Stimulated activated CD8-positive, alpha-beta memory T cell treated with anti-CD3 and anti-CD28 coated beads, Interleukin-4, amount 100 ng/mL, for 1 hour (primary cell): ENCODE measurements at regions not wholly inside any gene's neighbourhood (a gene's known extent, or its start where the extent isn't known, plus 50 kb on each side); places are given as distances from the start of the nearest gene placed in this dataset.
"Not testable (repeated sequence)": the region's sequence is repeated elsewhere in the genome, so short reads cannot be mapped to it uniquely, and the experiment has no call there.

Experiments used
- DNase-seq, 2 donors: peaks; one replicate each; pipeline ENCODE4 v3.0.0-alpha.2; 2020; ENCODE audit warnings: low read depth in 2 of 2, low spot score in 1 of 2

DNA sequence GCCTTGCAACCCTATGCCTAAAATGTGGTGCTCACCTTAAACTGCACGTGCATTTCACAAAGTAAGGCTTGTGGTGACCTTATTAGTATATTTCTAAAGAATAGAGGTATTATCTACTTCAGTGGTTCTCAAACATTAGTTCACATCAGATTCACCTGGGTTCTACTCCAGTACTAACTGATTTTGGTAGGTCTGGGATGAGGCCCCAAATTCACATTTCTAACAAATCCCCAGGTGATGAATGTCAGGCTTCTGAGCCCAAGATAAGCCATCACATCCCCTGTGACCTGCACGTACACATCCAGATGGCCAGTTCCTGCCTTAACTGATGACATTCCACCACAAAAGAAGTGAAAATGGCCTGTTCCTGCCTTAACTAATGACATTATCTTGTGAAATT is 329.1 kb upstream of the KCNMB2 start:
- DNase-seq: not testable (repeated sequence)

DNA sequence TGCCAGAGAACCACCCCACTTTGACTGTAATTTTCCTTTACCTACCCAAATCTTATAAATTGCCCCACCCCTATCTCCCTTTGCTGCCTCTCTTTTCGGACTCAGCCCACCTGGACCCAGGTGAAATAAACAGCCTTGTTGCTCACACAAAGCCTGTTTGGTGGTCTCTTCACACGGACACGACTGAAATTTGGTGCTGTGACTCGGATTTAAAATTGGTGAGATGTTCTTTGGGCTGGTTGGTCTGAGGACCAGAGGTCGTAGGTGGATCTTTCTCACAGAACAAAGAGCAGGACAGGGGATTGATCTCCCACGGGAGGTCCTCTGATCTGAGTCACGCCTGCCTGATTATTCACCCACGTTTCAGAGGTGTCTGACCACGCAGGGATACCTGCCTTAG is 328.6 kb upstream of the KCNMB2 start:
- not testable (repeated sequence) for DNase-seq

DNA sequence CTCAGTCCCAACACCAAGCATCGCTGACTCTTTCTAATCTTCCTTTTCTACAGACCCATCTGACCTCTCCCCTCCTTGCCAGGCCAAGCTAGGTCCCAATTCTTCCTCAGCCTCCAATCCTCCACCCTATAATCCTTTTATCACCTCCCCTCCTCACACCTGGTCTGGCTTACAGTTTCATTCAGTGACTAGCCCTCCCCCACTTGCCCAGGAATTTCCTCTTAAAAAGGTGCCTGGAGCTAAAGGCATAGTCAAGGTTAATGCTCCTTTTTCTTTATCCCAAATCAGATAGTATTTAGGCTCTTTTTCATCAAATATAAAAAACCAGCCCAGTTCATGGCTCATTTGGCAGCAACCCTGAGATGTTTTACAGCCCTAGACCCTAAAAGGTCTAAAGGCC is 327.1 kb upstream of the KCNMB2 start:
- DNase-seq: not testable (repeated sequence)

DNA sequence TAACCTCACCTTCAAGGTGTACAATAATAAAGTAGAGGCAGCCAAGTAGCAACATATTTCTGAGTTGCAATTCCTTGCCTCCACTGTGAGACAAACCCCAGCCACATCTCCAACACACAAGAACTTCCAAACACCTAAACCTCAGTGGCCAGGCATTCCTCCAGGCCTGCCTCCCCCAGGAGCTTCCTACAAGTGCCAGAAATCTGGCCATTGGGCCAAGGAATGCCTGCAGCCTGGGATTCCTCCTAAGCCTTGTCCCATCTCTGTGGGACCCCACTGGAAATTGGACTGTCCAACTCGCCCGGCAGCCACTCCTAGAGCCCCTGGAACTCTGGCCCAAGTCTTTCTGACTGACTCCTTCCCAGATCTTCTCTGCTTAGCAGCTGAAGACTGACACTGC is 326.6 kb upstream of the KCNMB2 start:
- not testable (repeated sequence) for DNase-seq

DNA sequence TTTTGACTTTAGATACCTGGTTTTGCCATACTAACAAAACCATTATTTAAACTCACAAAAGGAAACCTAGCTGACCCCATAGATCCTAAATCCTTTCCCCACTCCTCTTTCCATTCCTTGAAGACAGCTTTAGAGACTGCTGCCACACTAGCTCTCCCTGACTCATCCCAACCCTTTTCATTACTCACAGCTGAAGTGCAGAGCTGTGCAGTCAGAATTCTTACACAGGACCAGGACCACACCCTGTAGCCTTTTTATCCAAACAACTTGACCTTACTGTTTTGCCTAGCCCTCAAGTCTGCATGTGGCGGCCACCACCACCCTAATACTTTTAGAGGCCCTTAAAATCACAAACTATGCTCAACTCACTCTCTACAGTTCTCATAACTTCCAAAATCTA is 325.1 kb upstream of the KCNMB2 start:
- not testable (repeated sequence) for DNase-seq

DNA sequence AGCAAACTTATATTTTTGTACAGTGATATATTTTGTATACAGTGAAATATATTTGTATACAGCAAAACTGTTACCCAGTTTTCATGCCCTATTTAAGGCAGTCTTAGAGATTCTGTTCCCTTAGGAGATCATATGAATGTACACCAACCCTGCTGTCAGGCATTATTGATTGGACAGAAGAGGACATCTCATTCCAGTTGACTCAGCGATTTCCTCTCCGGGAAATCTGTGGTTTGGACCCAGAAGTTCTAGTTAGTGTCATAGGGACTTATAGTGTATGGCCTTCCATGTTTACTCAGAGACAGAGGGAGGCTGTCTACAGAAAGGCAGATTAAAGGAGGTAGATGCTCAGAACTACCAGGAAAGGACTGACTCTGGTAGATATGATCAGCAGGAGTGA is 318.8 kb upstream of the KCNMB2 start:
- no peak for DNase-seq

DNA sequence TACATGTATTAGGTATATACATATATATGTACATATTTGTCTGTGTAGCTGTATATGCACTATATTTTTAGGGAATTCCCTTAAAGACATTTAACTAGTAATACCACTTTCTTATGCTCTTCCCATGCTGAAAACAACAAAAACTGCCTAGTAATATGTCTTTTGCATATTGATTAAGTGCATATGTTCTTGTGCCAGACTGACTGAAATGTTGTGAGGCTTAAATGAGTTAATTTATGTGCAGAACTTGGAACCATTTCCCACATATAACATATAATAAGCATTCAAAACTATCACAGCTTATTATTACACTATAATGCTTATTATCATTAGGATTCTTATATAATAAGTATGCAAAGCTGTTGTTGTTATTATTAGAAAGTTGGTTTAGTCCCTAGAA is 318.0 kb upstream of the KCNMB2 start:
- no peak for DNase-seq

DNA sequence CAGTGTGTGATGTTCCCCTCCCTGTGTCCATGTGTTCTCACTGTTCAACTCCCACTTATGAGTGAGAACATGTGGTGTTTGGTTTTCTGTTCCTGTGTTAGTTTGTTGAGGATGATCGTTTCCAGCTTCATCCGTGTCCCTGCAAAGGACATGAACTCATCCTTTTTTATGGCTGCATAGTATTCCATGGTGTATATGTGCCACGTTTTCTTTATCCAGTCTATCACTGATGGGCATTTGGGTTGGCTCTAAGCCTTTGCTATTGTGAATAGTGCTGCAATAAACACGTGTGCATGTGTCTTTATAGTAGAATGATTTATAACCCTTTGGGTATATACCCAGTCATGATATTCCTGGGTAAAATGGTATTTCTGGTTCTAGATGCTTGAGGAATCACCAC is 316.6 kb upstream of the KCNMB2 start:
- not testable (repeated sequence) for DNase-seq

DNA sequence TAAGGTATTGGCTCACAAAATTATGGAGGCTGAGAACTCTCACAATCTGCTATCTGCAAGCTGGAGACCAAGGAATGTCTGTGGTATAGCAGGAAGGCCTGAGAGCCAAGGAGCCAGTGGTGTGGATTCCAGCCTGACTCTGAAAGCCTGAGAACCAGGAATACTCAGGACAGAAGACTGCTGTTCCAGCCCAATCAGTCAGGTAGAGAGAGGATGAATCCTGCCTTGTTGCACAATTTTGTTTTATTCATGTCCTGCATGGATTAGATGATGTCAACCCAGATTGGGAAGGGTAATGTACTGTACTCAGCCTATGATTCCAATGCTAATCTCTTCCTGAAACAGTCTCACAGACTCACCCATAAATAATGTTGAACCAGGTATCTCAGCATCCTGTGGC is 312.4 kb upstream of the KCNMB2 start:
- no peak for DNase-seq

DNA sequence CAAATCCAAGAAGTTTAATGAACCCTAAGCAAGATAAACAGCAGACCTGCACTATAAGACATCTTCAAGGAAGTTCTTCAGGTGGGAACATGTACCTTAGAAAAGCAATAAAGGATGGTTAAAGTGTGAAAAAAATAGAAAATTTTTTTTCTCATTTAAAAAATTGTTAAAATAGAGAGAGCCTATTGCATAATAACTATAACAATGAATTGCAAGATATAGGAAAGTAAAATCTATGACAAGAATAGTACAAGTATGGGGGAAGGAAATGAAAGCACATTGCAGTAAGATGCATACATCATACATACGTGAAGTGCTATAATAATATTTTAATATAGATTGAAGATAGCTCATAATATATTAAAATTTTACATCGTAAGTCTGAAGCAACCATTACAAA is 310.1 kb upstream of the KCNMB2 start:
- DNase-seq: no peak

DNA sequence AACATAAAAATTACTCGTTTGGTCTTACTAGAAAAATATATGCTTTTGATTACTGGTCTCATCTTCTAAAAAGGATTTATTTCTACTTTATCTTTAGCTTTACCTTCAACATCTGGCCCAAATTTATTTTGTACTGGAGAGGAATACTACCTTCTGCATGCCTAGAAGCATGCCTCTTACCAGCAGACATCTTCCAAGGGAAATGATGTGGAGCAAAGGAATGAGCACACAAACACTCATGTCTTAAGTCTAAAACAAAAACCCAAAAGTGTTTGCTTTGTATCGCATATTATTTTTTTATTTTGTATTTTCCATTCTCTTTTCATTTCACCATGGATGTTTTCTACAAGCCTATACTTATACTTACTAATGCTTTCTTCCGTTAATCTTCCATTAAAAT is 304.6 kb upstream of the KCNMB2 start:
- DNase-seq: no peak

DNA sequence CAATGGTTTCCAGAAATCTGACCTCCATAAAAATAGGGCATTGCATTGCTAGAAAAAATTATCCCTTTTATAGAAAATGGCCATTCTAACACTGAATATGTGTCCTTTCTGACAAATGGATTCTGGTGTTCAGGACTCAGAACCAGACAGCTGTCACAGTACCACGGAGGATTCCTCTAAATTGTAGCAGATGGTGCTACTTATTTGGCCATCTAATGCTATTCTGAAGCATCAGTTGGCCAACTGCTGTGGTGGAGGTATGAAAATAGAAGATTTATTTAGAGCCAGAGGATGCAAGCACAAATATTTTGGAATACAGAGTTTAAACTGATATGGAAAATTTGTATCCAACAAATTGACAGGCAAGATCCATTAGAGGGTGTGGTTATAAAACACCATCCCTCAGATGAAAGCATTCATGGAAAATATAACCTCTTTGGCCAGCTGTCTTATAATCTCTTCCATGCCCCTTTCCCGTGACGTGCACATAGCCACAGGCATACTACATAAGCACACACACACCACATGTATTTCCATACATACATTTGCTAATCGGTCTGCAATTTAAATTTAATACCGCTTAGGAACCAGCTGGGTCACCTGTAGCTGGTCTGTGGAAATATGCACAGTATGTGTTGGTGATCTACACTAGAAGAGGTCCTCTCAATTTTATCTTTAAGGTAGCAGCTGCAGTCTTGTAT is 302.7 kb upstream of the KCNMB2 start:
- DNase-seq: no peak

DNA sequence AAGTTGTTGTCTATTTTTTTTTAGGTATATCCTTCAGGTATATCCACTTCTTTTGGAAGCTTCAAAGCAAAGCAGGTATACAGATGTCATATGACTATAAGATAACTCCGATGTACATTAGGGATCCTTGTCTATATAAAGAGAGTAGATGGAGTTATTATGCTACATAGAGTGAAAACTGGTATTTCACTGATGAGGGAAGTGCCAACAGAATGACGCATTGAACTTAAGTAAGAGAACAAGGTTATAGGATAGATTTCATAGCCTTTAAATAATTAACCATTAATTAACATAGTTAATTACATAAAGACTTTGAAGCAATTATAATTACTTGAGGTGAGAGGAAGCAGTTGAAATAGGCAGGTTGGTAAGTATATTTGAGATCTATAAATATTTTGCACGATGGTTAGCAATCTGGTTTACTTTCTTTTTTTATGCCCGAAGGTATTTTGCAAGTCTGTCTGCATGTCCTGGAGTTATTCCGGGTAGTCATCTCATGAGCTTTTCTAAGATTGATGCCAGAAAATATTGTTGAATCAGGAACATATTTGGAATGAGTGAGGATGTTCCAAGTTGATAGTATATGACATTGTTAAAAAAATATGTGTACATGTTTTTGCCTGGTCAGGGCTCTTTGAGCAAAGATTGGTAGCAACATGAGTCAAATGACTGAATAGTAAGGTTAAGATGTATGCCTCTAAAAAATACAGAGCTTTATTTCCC is 299.5 kb upstream of the KCNMB2 start:
- DNase-seq: no peak

DNA sequence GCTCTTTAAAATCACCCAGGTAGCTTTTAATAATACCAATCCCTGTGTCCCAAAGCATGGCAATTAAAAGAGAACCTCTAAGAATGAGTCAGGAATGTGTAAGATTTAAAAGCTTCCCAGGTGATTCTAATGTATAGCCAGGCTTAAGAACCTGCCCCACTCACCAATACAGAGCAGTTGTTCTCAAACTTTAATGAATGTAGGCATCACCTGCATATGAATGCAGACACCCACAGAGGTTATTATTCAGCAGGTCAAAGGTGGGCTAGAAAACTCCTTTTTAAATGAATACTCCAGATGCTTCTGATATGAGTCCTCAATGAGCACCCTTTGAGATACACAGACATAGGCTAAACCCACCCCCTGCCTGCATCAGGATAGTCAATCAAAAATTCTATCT is 298.1 kb upstream of the KCNMB2 start:
- DNase-seq: no peak

DNA sequence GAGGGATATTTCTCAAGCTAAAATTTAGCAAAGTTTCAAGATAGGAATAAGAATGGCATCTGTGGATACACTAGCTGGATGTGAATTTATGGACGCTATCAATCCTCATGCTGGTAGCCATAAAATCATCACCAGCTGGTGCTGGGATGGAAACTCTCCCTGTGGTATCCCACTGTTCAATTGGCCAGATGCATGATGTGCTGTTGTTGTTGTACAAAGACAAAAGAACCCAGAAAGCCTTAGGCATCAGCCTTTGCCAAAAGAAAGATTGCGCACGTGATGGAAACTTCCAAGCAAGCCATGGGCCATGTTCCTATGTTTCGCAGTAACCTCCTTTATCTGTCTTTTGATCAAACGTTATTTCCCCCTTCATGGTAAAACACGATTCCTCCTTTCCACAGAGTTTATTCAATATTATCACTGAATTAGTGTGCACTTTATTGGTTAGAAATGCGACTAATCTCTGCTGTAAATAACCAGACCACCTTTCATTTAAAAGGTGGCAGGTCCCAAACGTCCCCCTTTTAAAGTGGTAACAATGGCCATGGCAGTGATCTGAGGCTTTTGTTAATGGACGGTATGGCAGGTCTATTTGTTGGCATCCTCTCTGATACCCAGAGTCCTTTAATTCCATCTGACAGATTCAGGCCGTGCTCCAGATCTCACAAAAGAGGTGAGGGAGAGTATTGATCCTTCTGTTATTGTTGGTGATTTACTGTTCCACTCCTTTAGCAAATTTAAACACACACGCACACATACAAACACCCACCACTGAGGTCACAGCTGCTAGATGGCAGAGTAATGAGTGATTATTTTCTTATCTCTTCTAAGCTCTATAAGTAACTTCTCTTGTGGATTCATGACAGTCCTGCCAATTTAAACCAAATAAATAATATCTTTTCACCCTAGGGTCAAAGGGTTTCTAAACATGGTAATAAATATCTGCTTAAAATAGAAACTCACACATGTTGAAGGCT is 291.2 kb upstream of the KCNMB2 start:
- DNase-seq: no peak

DNA sequence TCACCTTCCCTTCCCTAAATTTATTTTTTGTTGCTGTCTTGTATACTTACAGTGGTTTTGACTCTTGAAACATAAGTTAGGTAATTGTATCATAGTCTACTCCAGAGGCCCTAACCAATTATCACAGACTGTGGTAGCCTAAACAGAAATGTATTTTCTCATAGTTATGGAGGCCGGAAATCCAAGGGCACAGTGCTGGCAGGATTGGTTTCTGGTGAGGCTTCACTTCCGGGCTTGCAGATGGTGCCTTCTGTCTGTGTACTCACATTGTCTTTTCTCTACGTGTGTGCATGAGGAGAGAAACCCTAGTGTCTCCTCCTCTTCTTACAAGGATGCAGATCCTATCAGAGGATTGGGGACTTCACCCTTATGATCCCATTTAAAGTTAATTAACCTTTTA is 290.2 kb upstream of the KCNMB2 start:
- DNase-seq: no peak

DNA sequence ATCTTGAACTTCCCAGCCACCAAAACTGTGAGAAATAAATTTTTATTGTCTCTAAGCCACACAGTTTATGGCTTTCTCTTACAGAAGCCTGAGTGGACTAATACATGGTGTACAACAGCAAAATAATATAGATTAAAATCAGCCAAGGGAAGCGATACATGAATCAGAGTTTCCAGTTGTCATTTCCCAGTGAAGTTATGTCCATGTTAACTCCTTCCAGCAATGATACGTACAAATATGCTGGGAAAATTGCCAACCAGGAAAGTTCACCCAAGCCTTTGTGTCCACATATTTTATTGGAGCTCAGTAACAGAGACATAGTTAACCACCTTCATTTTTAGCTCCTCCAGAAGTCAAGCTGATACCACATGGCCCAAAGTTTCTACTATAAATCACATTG is 280.9 kb upstream of the KCNMB2 start:
- DNase-seq: no peak

DNA sequence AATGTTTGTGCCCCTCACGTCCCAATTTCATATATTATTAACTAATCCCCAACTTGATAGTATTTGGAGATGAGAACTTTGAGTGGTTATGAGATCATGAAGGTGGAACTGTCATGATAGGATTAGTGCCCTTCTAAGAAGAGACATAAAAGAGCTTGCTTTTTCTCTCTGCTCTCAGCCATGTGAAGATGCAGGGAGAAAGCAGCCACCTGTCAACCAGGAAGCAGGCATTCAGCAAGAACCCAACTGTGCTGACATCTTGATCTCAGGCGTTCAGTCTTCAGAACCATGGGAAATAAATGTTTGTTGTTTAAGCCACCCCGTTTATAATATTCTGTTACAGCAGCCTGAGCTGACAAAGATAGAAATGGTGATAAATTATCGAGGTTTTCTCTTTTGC is 278.7 kb upstream of the KCNMB2 start:
- DNase-seq: no peak

DNA sequence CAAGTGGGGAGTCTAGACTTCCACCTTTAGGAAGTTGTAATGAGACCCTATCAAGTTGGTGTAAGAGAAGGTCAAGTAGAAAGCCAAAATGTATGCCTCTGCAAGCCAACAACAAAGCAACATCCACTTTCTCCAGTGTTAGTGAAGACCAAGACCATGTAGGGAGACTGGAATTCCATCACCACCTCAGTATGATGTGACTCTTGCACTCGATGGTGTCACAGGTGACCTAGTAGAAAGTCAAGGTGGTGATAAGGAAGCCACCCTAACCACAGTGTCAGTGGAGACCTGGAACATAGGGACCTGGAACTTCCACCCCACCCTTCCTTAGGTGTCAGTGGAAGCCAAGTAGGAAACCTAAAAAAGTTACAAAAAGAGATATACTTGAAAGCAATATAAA is 278.1 kb upstream of the KCNMB2 start:
- no peak for DNase-seq

DNA sequence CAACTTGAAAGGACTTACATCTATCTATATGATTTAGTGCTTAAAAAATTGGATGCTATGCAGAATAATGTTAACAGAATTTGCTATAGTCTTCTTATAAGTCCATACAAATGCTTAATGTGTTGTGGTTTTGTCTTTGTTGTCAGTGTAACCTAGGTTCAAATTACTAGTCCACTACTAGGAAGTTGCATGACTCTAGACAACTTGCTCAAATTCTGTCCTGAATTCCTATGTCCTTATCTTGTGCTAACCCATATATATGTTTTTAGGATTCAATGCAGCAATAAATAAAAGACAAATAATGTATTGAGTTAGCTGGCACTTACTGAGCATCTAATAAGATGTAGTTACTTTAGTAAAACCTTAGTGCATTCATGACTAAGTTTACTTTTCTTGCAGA is 276.5 kb upstream of the KCNMB2 start:
- no peak for DNase-seq

DNA sequence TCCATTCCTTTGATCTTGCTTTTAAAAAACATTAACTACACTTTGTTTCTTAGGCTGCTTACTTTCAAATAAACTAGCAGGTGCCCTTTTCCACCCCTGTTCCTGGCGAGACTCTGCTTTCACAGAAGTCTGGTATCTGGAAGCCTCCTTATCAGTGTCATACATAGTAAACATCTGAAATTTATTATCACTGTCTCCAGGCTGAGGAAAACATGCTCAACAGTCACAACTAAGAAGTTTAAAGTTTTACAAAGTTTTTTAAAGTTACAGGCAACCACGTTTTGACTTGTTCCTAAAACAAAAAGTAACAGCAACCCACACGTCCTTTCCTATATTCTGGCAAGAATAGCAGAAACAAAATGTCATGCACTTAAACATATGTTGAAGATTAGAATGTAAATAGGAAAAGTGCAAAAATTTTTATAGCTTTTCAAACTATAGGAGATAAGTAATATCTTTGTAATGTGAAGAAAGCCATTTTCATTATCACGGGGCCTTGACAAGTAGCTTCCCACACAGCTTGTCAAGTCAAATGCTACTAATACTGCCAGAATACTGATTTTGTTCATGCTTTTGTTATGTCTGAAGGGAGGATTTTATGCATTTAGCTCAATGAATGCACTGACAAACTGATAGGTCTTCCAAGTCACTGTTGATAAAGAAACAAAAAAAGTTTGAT is 275.2 kb upstream of the KCNMB2 start:
- no peak for DNase-seq
